GM23338 (cell line): ENCODE measurements at regions not wholly inside any gene's neighbourhood (a gene's known extent, or its start where the extent isn't known, plus 50 kb on each side); places are given as distances from the start of the nearest gene placed in this dataset.

Source experiments
- ATAC-seq: fragments of 200-7000 bp; cut with Tn5 transposase; 3 replicates; pipeline ENCODE4 v1.9.1; 2020
- DNase-seq: peaks from one replicate; pipeline ENCODE4 v3.0.0-alpha.2; 2015; ENCODE audit warnings: low spot score
- H2AFZ ChIP-seq: fragments of 200-600 bp; sonication (generic); 2 replicates; pipeline ENCODE4 v1.8.0; 2016; ENCODE audit warnings: antibody characterized with exemption, mild to moderate bottlenecking, moderate library complexity
- H3F3A ChIP-seq: fragments of 200-600 bp; sonication (generic); replicated peaks from 2 replicates; pipeline ENCODE4 v1.8.0; 2017; ENCODE audit warnings: antibody characterized with exemption, mixed run types, low read depth
- H3K27ac ChIP-seq: fragments of 200-600 bp; sonication (generic); 2 replicates; pipeline ENCODE4 v1.6.1; 2016; ENCODE audit warnings: low read depth
- H3K27me3 ChIP-seq: fragments of 200-600 bp; sonication (generic); 2 replicates; pipeline ENCODE4 v1.8.0; 2016; ENCODE audit warnings: mild to moderate bottlenecking, mixed run types, moderate library complexity; ENCODE audit not compliant: insufficient read depth
- H3K36me3 ChIP-seq: fragments of 200-600 bp; sonication (generic); 2 replicates; pipeline ENCODE4 v1.8.0; 2016; ENCODE audit warnings: mild to moderate bottlenecking; ENCODE audit not compliant: insufficient read depth
- H3K4me1 ChIP-seq: fragments of 200-600 bp; sonication (generic); 2 replicates; pipeline ENCODE4 v1.8.0; 2016; ENCODE audit warnings: mild to moderate bottlenecking, moderate library complexity; ENCODE audit not compliant: insufficient read depth
- H3K4me2 ChIP-seq: fragments of 200-600 bp; sonication (generic); 2 replicates; pipeline ENCODE4 v1.7.1; 2017; ENCODE audit warnings: mixed run types
- H3K4me3 ChIP-seq: fragments of 200-600 bp; sonication (generic); 2 replicates; pipeline ENCODE4 v1.6.1; 2016; ENCODE audit warnings: mixed run types
- H3K79me2 ChIP-seq: fragments of 200-600 bp; sonication (generic); replicated peaks from 2 replicates; pipeline ENCODE4 v1.8.0; 2017; ENCODE audit warnings: mild to moderate bottlenecking; ENCODE audit not compliant: insufficient read depth
- H3K9me2 ChIP-seq: fragments of 200-600 bp; sonication (generic); 2 replicates; pipeline ENCODE4 v1.8.0; 2017; ENCODE audit not compliant: insufficient read depth
- H4K20me1 ChIP-seq: fragments of 200-600 bp; sonication (generic); replicated peaks from 2 replicates; pipeline ENCODE4 v1.8.0; 2017; ENCODE audit warnings: mild to moderate bottlenecking; ENCODE audit not compliant: insufficient read depth
- H3K27ac Mint-ChIP-seq: 2 replicates; pipeline ENCODE4 v1.8.0; 2020; ENCODE audit warnings: inconsistent platforms, mild to moderate bottlenecking, moderate library complexity, mixed read lengths
- H3K27me3 Mint-ChIP-seq: 3 replicates; pipeline ENCODE4 v1.8.0; 2022; ENCODE audit warnings: low read depth, mild to moderate bottlenecking, moderate library complexity, mixed read lengths, inconsistent platforms; ENCODE audit not compliant: insufficient read depth, poor library complexity
- H3K36me3 Mint-ChIP-seq: 3 replicates; pipeline ENCODE4 v1.8.0; 2021; ENCODE audit warnings: low read depth, mild to moderate bottlenecking, inconsistent platforms, moderate library complexity, mixed read lengths
- H3K4me1 Mint-ChIP-seq: 3 replicates; pipeline ENCODE4 v1.8.0; 2020; ENCODE audit warnings: mild to moderate bottlenecking, inconsistent platforms, mixed read lengths
- H3K4me3 Mint-ChIP-seq: 3 replicates; pipeline ENCODE4 v1.8.0; 2021; ENCODE audit warnings: moderate library complexity, mild to moderate bottlenecking, inconsistent platforms, mixed read lengths
- H3K9me3 Mint-ChIP-seq: 3 replicates; pipeline ENCODE4 v1.8.0; 2020; ENCODE audit warnings: moderate library complexity, mild to moderate bottlenecking, inconsistent platforms, mixed read lengths
- CTCF ChIP-seq, 2 experiments: fragments of 200-600 bp in 1 of 2; sonication (generic) in 1 of 2; conservative IDR thresholded peaks; 2 replicates each; pipeline versions ENCODE4 v1.5.1 to v1.6.1; 2016 to 2017; ENCODE audit warnings: antibody characterized with exemption in 2 of 2, low read depth in 2 of 2, mild to moderate bottlenecking in 2 of 2, moderate library complexity in 1 of 2
- EZH2 ChIP-seq: fragments of 200-600 bp; sonication (generic); IDR thresholded peaks from one replicate; pipeline ENCODE4 v1.8.0; 2017; ENCODE audit warnings: antibody characterized with exemption, mild to moderate bottlenecking, low read depth; ENCODE audit not compliant: unreplicated experiment
- EZH2phosphoT487 ChIP-seq: fragments of 200-600 bp; sonication (generic); IDR thresholded peaks from one replicate; pipeline ENCODE4 v1.8.1; 2018; ENCODE audit warnings: antibody characterized with exemption; ENCODE audit not compliant: unreplicated experiment
- NANOG ChIP-seq: IDR thresholded peaks from 2 replicates; pipeline ENCODE4 v1.6.1; 2016; ENCODE audit warnings: antibody characterized with exemption, borderline replicate concordance
- REST ChIP-seq: IDR thresholded peaks from one replicate; pipeline ENCODE4 v1.6.1; 2018; ENCODE audit warnings: antibody characterized with exemption; ENCODE audit not compliant: unreplicated experiment
- ZNF114 ChIP-seq: fragments of 250-450 bp; sonication (Bioruptor Pico); IDR thresholded peaks from 2 replicates; pipeline ENCODE4 v1.5.0; 2020; ENCODE audit warnings: mild to moderate bottlenecking, moderate library complexity
- ZNF462 ChIP-seq: fragments of 250-450 bp; sonication (Bioruptor Pico); IDR thresholded peaks from 2 replicates; pipeline ENCODE4 v1.5.0; 2020; ENCODE audit warnings: mild to moderate bottlenecking, moderate library complexity
- TF ChIP-seq, protein P1 (sequence below): IDR thresholded peaks from 2 replicates; pipeline ENCODE4 v1.6.1; 2016; ENCODE audit warnings: antibody characterized with exemption

- no peak for TF ChIP-seq REST
Observed at GRCh38 chr10:128337860-128338378, 211.7 kb upstream of the MKI67 start (continued).

DNA sequence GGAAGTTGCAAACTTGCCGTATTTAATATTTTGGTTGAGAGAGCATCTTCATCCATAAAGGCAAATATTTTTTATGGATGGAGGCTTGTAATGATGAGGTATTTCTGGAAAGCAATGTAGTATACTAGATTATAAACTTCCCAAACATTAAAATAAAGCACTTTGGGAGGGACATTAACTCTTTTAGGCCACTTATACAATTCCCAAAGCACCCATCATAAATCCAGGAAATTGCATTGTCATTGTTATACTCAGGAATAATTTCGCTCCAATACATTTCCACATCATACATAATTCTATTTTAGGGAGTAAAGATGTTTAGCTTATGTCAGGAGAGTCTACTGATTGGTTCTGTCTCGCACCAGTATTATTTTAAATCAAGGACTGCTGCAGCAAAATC is 212.7 kb upstream of the MKI67 start:
- Histone ChIP-seq H3K79me2 (no peaks in the 10 kb centered on the region), H2AFZ (no peak overlapping the region), H3F3A (no peaks in the 10 kb centered on the region), H3K27ac (no peak overlapping the region), H3K36me3 (no peaks in the 10 kb centered on the region), H4K20me1 (no peaks in the 10 kb centered on the region), H3K4me1 (no peaks in the 10 kb centered on the region), H3K27me3 (no peaks in the 10 kb centered on the region), H3K4me2 (no peak overlapping the region), H3K9me2 (0 out of 2 replicates have a peak, but pooled peaks cover 4% of the 10 kb centered on the region), H3K4me3 (no peak overlapping the region)
- H3K4me1 Mint-ChIP-seq: peaks cover 6% of the 10 kb centered on the region; the same call in 1 of the 3 replicates
- H3K27ac Mint-ChIP-seq: no peak overlapping the region
- no peak for ATAC-seq
- no peak for DNase-seq
- H3K36me3 Mint-ChIP-seq: no peaks in the 10 kb centered on the region
- H3K27me3 Mint-ChIP-seq: peaks cover 2% of the 10 kb centered on the region
- no peaks in the 10 kb centered on the region for H3K9me3 Mint-ChIP-seq
- H3K4me3 Mint-ChIP-seq: no peak overlapping the region
- no peak for TF ChIP-seq REST
- no peak for TF ChIP-seq EZH2
- TF ChIP-seq ZNF462 (CRISPR knock-in tag): no peak
- no peak for TF ChIP-seq EZH2phosphoT487
- TF ChIP-seq, protein P1, sequence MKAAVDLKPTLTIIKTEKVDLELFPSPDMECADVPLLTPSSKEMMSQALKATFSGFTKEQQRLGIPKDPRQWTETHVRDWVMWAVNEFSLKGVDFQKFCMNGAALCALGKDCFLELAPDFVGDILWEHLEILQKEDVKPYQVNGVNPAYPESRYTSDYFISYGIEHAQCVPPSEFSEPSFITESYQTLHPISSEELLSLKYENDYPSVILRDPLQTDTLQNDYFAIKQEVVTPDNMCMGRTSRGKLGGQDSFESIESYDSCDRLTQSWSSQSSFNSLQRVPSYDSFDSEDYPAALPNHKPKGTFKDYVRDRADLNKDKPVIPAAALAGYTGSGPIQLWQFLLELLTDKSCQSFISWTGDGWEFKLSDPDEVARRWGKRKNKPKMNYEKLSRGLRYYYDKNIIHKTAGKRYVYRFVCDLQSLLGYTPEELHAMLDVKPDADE: no peak
- no peak for TF ChIP-seq CTCF (conservative IDR thresholded peaks at IDR 0.05; ENCODE audit: low read depth in 2 of 2)
- TF ChIP-seq ZNF114 (CRISPR knock-in tag): no peak
- no peak for TF ChIP-seq NANOG
